NCI-H2171 treated with DMSO at 0.1 percent for 48 hours (cell line): ENCODE measurements at regions not wholly inside any gene's neighbourhood (a gene's known extent, or its start where the extent isn't known, plus 50 kb on each side); places are given as distances from the start of the nearest gene placed in this dataset.
"Not testable (repeated sequence)": the region's sequence is repeated elsewhere in the genome, so short reads cannot be mapped to it uniquely, and the experiment has no call there.

Experiments used
- DNase-seq: peaks from one replicate; lab custom pipeline; 2025; lab: John Stamatoyannopoulos, UW

DNA sequence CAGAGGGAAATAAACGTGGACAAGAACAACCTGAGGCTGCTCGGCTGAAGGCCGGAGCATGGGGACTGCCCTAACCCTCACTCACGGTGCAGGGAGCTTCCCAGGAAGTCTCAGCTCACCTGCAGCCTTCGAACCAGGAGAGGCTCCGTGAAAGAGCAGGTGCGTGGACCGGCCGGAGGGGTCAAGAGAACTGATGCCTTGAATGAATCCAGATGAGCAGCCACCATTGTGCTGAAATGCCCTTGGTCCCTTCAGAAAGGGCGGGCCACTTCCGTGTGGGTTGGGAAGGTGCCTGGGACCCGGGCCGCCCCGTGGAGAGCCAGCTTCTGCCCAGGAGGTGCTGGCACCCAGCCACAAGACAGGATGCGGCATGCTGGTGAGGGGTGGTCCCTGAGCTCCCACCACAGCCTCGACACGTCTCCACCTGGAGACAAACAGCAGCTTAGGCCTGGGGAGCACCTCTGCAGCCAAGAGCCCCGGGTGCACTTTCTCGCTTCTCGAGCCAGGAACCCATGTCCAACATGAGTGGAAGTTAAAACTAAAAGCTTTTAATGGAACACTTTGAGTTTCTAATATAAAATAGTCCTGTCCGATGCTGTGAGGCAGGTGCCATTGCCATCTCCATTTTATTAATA, 83.5 kb downstream of the TTLL2 start:
- no peak for DNase-seq

GRCh38 chr6:167409079-167409478, 84.2 kb downstream of the TTLL2 start:
- DNase-seq, result no peak

- DNase-seq, result peak; percentile 52
Measured at GRCh38 chr6:167409694-167410093, 84.8 kb downstream of the TTLL2 start.

- no peak for DNase-seq
Measured at GRCh38 chr6:167410462-167410861, 85.6 kb downstream of the TTLL2 start.

DNA sequence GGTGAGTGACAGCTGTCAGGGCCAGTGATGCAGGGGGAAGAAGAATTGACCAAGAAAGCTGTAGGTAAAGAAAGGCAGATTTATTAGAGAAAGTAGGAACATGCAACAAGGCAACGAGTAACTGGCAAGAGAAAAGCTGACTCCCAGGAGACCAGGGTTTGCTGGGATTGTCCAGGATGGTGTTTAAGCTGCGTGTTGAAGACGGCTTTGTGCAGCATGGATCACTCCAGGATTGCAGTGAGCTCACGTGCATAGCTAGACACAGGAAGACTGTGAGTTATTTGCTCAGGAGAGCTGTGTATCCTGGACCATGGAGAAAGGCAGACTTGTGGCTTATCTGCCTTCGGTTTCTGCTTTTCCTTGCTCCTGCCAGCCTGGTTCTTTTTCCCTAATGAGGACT, 87.6 kb downstream of the TTLL2 start:
- DNase-seq, result no peak

- no peak for DNase-seq
Measured at GRCh38 chr6:167415441-167415961, 90.6 kb downstream of the TTLL2 start.

- DNase-seq, result peak; percentile 87
Measured at GRCh38 chr6:167416676-167417430, 92.0 kb downstream of the TTLL2 start.

GRCh38 chr6:167420177-167420576, 95.3 kb downstream of the TTLL2 start:
- DNase-seq, result no peak

DNA sequence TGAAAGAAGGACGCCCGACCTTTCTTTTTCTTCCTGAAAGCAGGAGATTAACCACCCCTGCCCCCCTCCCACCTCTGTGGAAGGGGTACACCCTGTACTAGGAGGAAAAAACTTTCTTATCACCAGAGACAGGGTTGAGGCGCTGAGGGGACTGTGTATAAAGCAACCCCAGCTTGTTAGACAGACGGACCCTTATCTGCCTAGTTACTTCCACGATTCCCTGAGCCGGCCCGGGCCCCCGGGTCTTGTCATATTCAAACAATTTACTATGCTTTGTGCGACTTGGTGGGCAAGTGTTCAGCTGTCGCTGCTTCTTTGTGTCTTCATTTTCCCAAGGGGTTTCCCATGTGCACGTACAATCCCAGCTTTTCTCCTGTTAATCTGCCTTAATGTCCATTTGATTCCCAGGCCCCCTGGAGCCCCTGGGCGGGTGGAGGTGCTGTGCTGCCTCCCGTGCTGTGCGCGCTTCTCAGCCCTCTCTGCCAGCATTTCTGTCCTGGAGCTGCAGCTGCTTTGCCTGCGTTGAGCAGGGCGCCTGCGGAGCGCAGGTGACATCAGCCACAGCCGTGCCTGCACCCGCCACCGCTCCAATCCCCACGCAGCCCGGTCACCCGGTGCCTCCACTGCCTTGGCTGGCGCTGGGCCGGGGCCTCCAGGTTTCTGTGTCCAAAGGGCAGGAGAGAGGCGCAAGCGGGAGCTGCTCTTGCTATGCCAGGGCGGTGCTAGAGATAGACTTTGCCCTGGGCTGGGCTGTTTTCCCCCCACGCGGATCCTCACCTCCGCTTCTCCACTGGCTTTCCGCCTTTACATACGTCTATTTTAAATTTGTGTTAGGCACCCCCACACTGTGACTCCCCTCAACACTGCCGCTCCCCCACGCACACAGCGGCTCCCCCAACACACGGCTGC, 96.2 kb downstream of the TTLL2 start:
- DNase-seq, result no peak

DNA sequence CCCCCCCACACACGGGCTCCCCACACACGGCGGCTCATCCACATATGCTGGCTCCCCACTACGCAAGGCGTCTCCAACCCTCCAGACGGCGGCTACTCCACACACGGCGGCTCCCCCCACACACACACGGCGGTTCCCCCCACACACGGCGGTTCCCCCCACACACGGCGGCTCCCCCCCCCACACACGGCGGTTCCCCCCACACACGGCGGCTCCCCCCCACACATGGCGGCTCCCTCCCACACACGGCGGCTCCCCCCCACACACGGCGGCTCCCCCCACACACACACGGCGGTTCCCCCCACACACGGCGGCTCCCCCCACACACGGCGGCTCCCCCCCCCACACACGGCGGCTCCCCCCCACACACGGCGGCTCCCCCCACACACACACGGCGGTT, 97.1 kb downstream of the TTLL2 start:
- not testable (repeated sequence) for DNase-seq

DNA sequence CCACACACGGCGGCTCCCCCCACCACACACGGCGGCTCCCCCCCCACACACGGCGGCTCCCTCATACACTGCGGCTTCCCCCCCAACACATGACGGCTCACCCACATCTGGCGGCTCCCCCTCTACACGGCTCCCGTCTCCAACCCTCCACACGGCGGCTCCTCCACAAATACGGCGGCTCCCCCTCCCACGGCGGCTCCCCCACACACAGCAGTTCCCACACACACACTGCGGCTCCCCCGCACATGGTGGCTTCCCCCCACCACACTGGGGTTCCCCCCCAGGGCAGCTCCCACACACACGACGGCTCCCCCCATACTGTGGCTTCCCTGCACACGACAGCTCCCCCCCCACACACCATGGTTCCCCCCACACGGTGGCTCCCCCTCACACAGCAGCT, 98.0 kb downstream of the TTLL2 start:
- peak; percentile 11 for DNase-seq

GRCh38 chr6:167424060-167424673, 99.3 kb downstream of the TTLL2 start:
- peak; percentile 39 for DNase-seq

DNA sequence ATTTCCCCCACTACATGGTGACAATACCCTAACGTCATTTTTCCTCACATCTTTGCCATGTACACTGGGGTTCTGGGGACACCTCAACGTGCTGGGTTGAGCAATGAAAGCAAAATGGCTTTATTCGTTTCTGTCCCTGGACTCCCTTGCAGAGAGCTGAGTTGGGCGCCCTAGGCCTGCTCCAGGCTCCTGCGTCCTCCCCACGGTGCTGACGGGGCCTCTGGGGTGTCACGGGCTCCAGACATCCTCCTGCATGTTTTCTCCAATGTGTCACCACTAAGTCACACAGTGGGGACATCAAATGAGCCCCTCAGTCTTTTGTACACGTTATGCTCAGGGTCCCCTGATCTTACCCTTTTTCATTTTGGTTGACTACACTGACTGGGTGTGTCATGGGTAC, 99.8 kb downstream of the TTLL2 start:
- DNase-seq, result no peak

GRCh38 chr6:167426084-167426483, 101.2 kb downstream of the TTLL2 start:
- DNase-seq, result no peak

- DNase-seq, result no peak
Measured at GRCh38 chr6:167426651-167427050, 101.8 kb downstream of the TTLL2 start.

- no peak for DNase-seq
Measured at GRCh38 chr6:167428664-167429333, 103.9 kb downstream of the TTLL2 start.

GRCh38 chr6:167429353-167429752, 104.5 kb downstream of the TTLL2 start:
- DNase-seq, result no peak

DNA sequence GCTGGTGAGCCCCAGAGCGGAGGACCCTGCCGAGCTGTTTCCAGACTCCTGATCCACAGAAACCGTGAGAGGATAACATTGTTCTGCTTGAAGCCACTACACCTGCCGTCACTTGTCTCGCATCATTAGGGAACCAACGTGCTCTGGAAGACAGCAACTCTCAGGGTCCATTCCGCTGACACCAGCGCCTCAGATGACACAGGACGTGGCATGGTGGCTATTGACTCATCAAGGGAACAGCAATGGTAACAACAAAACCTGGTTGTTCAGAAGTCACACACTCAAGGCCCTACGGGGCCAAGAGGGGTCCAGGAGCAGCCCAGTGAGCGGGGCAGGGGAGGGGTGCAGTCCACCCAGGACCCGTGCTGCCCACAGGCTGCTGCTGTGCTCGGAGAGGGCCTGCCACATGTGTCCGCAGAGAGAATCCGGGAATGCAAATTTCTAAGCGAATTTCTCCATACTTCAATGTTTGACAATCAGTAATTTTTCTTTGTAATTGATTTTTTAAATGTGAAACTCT, 110.4 kb downstream of the TTLL2 start:
- no peak for DNase-seq

- no peak for DNase-seq
Measured at GRCh38 chr6:167437888-167438484, 113.1 kb downstream of the TTLL2 start.

GRCh38 chr6:167441715-167442206, 116.9 kb downstream of the TTLL2 start:
- DNase-seq, result peak; percentile 67

DNA sequence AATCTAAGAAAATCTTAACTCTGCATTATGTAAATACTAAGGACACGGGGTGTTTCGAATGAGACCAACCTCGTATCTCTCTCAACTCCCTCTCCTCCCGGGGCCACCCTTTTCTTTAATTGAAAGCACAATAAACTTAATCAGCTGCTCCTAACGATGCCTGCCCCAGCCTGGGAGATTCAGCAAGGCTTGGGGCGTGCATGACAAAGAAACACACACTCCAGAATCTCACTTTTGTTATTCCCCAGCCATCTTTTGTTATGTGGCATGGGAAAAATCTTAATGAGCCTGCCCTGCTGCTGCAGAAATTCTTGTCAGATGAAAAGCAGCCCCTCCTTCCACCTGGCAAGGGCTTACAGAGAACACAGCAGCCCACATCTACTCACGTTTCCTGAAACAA, 117.4 kb downstream of the TTLL2 start:
- DNase-seq, result peak; percentile 73
